ENCODE measurements at regions not wholly inside any gene's neighbourhood (a gene's known extent, or its start where the extent isn't known, plus 50 kb on each side); places are given as distances from the start of the nearest gene placed in this dataset.

DNA sequence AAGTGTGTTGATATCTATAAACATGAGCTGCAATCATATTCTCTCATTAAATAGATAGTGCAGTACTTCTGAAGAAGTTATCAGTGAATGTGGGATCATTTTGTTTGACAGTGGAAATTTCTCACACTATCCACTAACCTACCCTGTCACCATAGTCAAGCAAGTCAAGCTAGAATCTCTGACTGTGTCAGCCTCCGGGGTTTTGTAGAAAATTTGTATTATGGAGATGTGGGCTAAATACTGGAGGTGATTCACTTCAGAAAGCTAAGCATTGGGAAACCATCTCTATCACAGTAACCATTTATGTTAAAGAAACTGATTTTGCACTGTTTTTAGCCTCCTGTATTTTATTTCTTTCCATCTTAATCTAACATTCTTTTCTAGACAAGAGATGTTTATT lies 126.6 kb upstream of the CREB1 start:
- DNase-seq (ENCODE audit: low read depth, low spot score): no peak
- intact Hi-C loops (cut with micrococcal nuclease; ENCODE audit: unreplicated experiment) (no loop called here), in situ Hi-C loops (cut with HindIII; ENCODE audit: low pct_unique_long_range_greater_than_20kb, low sequenced_read_pairs) (no loop called here)
- TF ChIP-seq POLR2AphosphoS5 (IDR thresholded peaks at IDR 0.05; ENCODE audit: low read depth, low read length): no peak
- no peak for TF ChIP-seq TCF7L2 (IDR thresholded peaks at IDR 0.05; ENCODE audit: low read depth, low read length)
- no peak for TF ChIP-seq CTCF (IDR thresholded peaks at IDR 0.05)
- POLR2A ChIA-PET: no interaction called here
- no peaks in the 10 kb centered on the region for H3K36me3 ChIP-seq (ENCODE audit: control insufficient read depth, insufficient read depth, low read length)
- no peak for ATAC-seq
- no peaks in the 10 kb centered on the region for H3K4me1 ChIP-seq (ENCODE audit: control insufficient read depth, insufficient read depth, low read length)
- no peak overlapping the region for H3K27ac ChIP-seq (ENCODE audit: low read length)
- no peak overlapping the region for H3K4me3 ChIP-seq (ENCODE audit: low read depth in 2 of 2, low read length in 2 of 2)
- CTCF ChIA-PET: no interaction called here
- H3K27me3 ChIP-seq (ENCODE audit: control insufficient read depth, insufficient read depth, low read length): no peaks in the 10 kb centered on the region
- no TSS peak for BruUV-seq (replicated peaks)
- no peaks in the 10 kb centered on the region for H3K9me3 ChIP-seq (ENCODE audit: control insufficient read depth, insufficient read depth, low read depth, low read length)

DNA sequence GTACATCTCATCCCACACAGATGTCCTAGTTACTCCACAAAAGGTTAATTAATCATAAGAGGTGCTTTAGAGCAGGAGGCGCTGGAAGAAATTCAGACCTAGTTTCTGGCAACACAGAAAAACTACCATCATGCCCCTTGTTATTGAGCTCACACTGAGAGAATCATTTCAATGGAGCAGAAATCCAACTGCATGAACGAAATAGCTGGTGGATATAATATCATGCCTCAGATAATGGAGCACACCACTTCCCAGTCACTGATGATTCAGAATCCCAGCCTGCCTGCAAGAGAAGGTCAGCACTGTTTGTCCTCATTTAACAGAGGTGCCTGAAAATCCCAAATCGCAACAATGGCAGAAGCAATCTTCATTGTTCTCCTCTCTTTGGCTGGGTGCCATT lies 125.8 kb upstream of the CREB1 start:
- POLR2A ChIA-PET: interaction anchor here (0.6 kb wide), 1 partner anchor 20 kb away, joined by 3 read pairs; no protein-coding TSS in a partner anchor
- no TSS peak for BruUV-seq (replicated peaks)
- ATAC-seq: no peak
- no peaks in the 10 kb centered on the region for H3K9me3 ChIP-seq (ENCODE audit: control insufficient read depth, insufficient read depth, low read depth, low read length)
- no peaks in the 10 kb centered on the region for H3K27me3 ChIP-seq (ENCODE audit: control insufficient read depth, insufficient read depth, low read length)
- intact Hi-C loops (cut with micrococcal nuclease; ENCODE audit: unreplicated experiment) (no loop called here), in situ Hi-C loops (cut with HindIII; ENCODE audit: low pct_unique_long_range_greater_than_20kb, low sequenced_read_pairs) (no loop called here)
- DNase-seq (ENCODE audit: low read depth, low spot score): no peak
- no peak overlapping the region for H3K4me3 ChIP-seq (ENCODE audit: low read depth in 2 of 2, low read length in 2 of 2)
- no peaks in the 10 kb centered on the region for H3K4me1 ChIP-seq (ENCODE audit: control insufficient read depth, insufficient read depth, low read length)
- TF ChIP-seq CTCF (IDR thresholded peaks at IDR 0.05): no peak
- no peak for TF ChIP-seq POLR2AphosphoS5 (IDR thresholded peaks at IDR 0.05; ENCODE audit: low read depth, low read length)
- TF ChIP-seq REST (IDR thresholded peaks at IDR 0.05; ENCODE audit: insufficient read depth in 1 of 2, low read depth in 2 of 2, low read length in 1 of 2): no peak
- TF ChIP-seq TCF7L2 (IDR thresholded peaks at IDR 0.05; ENCODE audit: low read depth, low read length): no peak
- no peak for TF ChIP-seq SIN3A (IDR thresholded peaks at IDR 0.05; ENCODE audit: borderline replicate concordance, insufficient read depth, low read depth, low read length)
- CTCF ChIA-PET: no interaction called here
- no peak overlapping the region for H3K27ac ChIP-seq (ENCODE audit: low read length)
- no peaks in the 10 kb centered on the region for H3K36me3 ChIP-seq (ENCODE audit: control insufficient read depth, insufficient read depth, low read length)

- no peak for ATAC-seq
- intact Hi-C loops (cut with micrococcal nuclease; ENCODE audit: unreplicated experiment): no loop called here
- in situ Hi-C loops (cut with HindIII; ENCODE audit: low pct_unique_long_range_greater_than_20kb, low sequenced_read_pairs): no loop called here
- no peaks in the 10 kb centered on the region for H3K4me1 ChIP-seq (ENCODE audit: control insufficient read depth, insufficient read depth, low read length)
- TF ChIP-seq POLR2AphosphoS5 (IDR thresholded peaks at IDR 0.05; ENCODE audit: low read depth, low read length) (no peak), SIN3A (IDR thresholded peaks at IDR 0.05; ENCODE audit: borderline replicate concordance, insufficient read depth, low read depth, low read length) (no peak), TCF7L2 (IDR thresholded peaks at IDR 0.05; ENCODE audit: low read depth, low read length) (no peak), CTCF (IDR thresholded peaks at IDR 0.05) (no peak), REST (IDR thresholded peaks at IDR 0.05; ENCODE audit: insufficient read depth in 1 of 2, low read depth in 2 of 2, low read length in 1 of 2) (no peak)
- H3K27me3 ChIP-seq (ENCODE audit: control insufficient read depth, insufficient read depth, low read length): no peaks in the 10 kb centered on the region
- H3K4me3 ChIP-seq (ENCODE audit: low read depth in 2 of 2, low read length in 2 of 2): no peak overlapping the region
- no peak for DNase-seq (ENCODE audit: low read depth, low spot score)
- no peaks in the 10 kb centered on the region for H3K36me3 ChIP-seq (ENCODE audit: control insufficient read depth, insufficient read depth, low read length)
- ChIA-PET POLR2A (no interaction called here), CTCF (no interaction called here)
- H3K9me3 ChIP-seq (ENCODE audit: control insufficient read depth, insufficient read depth, low read depth, low read length): no peaks in the 10 kb centered on the region
- H3K27ac ChIP-seq (ENCODE audit: low read length): no peak overlapping the region
- BruUV-seq (replicated peaks): no TSS peak
Observed at GRCh38 chr2:207405150-207405549, 124.6 kb upstream of the CREB1 start.

Measured in Panc1 (cell line).